HUES48 (cell line): ENCODE measurements at regions not wholly inside any gene's neighbourhood (a gene's known extent, or its start where the extent isn't known, plus 50 kb on each side); places are given as distances from the start of the nearest gene placed in this dataset.
"Not testable (repeated sequence)": the region's sequence is repeated elsewhere in the genome, so short reads cannot be mapped to it uniquely, and the experiment has no call there.

Experiments
- H3K27ac ChIP-seq: one replicate; pipeline ENCODE4 v1.7.0; 2013; ENCODE audit warnings: low read depth, low read length, inconsistent platforms
- H3K27me3 ChIP-seq: 2 replicates; pipeline ENCODE4 v1.6.1; 2013; ENCODE audit warnings: mild to moderate bottlenecking, low read length; ENCODE audit not compliant: control insufficient read depth, insufficient read depth
- H3K36me3 ChIP-seq: 2 replicates; pipeline ENCODE4 v1.6.1; 2013; ENCODE audit warnings: low read length; ENCODE audit not compliant: control insufficient read depth, insufficient read depth
- H3K4me1 ChIP-seq: 2 replicates; pipeline ENCODE4 v1.6.1; 2013; ENCODE audit warnings: mild to moderate bottlenecking, low read length; ENCODE audit not compliant: control insufficient read depth, insufficient read depth
- H3K4me3 ChIP-seq: 2 replicates; pipeline ENCODE4 v1.5.1; 2013; ENCODE audit warnings: mild to moderate bottlenecking, low read depth, low read length
- H3K9ac ChIP-seq: 2 replicates; pipeline ENCODE4 v1.6.1; 2013; ENCODE audit warnings: mild to moderate bottlenecking, low read depth, low read length, moderate library complexity
- H3K9me3 ChIP-seq: 2 replicates; pipeline ENCODE4 v1.6.1; 2013; ENCODE audit warnings: low read length; ENCODE audit not compliant: control insufficient read depth, insufficient read depth

- Histone ChIP-seq H3K36me3 (no peaks in the 10 kb centered on the region), H3K27me3 (peaks cover 37% of the 10 kb centered on the region), H3K4me1 (peaks cover 24% of the 10 kb centered on the region), H3K4me3 (no peak overlapping the region), H3K27ac (no peak overlapping the region), H3K9me3 (no peaks in the 10 kb centered on the region), H3K9ac (no peak overlapping the region)
Measured at GRCh38 chr6:113774127-113774825, 82.9 kb upstream of the MARCKS start.

DNA sequence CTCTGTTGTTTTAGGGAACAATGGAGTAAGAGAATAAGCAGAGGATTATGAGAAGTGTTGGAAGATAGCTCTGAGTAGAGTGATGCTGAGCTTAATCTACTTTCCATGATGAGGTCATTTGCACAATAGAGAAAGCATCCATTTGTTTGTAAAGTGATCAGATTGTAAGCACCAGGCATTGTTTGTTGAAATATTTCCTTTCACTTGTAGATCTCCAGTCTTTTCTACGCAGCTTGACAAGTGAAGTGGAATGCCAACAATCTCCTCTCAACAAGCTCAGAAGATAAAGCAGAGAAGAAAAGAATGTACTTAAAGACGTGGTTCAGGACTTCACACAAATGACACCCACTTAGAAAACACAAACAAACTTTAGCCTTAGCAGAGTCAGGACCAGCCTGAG lies 80.1 kb upstream of the MARCKS start:
- H3K9ac ChIP-seq = no peak overlapping the region
- peak overlapping the region; percentile 83 for H3K27ac ChIP-seq
- H3K4me3 ChIP-seq = peak overlapping the region; percentile 27
- peaks cover 50% of the 10 kb centered on the region for H3K27me3 ChIP-seq
- H3K36me3 ChIP-seq = no peaks in the 10 kb centered on the region
- peaks cover 24% of the 10 kb centered on the region for H3K4me1 ChIP-seq
- no peaks in the 10 kb centered on the region for H3K9me3 ChIP-seq

DNA sequence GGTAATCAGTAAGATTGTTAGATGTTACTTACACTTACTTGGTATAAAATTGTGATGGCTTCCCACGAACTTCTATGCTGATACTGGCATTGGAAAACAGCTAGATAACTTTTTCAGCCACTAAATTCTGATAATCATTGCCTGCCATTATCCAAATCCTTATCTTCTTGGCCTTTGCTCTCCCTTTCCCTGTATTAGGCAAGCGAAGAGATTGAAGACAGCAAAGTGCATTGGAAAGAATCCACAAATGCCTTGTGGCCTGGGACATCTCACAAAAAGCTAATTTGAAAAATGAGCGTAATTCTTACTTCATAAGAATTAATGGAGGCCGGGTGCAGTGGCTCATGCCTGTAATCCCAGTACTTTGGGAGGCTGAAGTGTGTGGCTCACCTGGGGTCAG lies 79.5 kb upstream of the MARCKS start:
- H3K36me3 ChIP-seq = no peaks in the 10 kb centered on the region
- peak overlapping the region; percentile 83 for H3K27ac ChIP-seq
- H3K4me3 ChIP-seq = peak overlapping the region; percentile 27
- H3K27me3 ChIP-seq = peaks cover 50% of the 10 kb centered on the region
- H3K4me1 ChIP-seq = peaks cover 22% of the 10 kb centered on the region
- no peak overlapping the region for H3K9ac ChIP-seq
- no peaks in the 10 kb centered on the region for H3K9me3 ChIP-seq

DNA sequence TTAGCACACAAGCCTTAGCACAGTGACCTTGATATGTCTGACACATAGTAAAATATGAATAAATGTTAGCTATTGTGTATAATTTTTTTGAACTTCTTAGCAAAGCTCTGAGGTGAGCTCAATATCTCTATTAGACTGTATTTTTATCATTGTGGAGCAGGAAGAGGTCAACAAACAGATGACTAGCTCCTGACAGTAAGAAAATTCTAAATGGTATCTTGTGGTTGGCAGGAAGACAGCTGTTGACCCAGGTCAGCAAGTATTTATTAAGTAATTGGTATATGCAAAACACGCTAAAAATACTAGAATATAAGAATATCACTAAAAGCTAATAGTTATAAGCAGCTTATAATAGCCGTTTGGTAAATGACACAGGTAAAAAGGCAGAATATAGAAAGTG lies 77.5 kb upstream of the MARCKS start:
- peaks cover 18% of the 10 kb centered on the region for H3K4me1 ChIP-seq
- no peak overlapping the region for H3K4me3 ChIP-seq
- H3K9ac ChIP-seq = no peak overlapping the region
- H3K36me3 ChIP-seq = no peaks in the 10 kb centered on the region
- H3K9me3 ChIP-seq = no peaks in the 10 kb centered on the region
- peaks cover 49% of the 10 kb centered on the region for H3K27me3 ChIP-seq
- no peak overlapping the region for H3K27ac ChIP-seq

GRCh38 chr6:113782636-113783035 lies 74.5 kb upstream of the MARCKS start:
- Histone ChIP-seq H3K27ac (no peak overlapping the region), H3K36me3 (no peaks in the 10 kb centered on the region), H3K9me3 (no peaks in the 10 kb centered on the region), H3K27me3 (peaks cover 29% of the 10 kb centered on the region), H3K4me1 (peaks cover 7% of the 10 kb centered on the region), H3K4me3 (no peak overlapping the region), H3K9ac (no peak overlapping the region)

- Histone ChIP-seq H3K36me3 (no peaks in the 10 kb centered on the region), H3K9me3 (no peaks in the 10 kb centered on the region), H3K4me3 (no peak overlapping the region), H3K4me1 (no peaks in the 10 kb centered on the region), H3K27me3 (no peaks in the 10 kb centered on the region; the same call in 1 of the 2 replicates), H3K27ac (no peak overlapping the region), H3K9ac (no peak overlapping the region)
Measured at GRCh38 chr6:113786168-113786567, 71.0 kb upstream of the MARCKS start.

DNA sequence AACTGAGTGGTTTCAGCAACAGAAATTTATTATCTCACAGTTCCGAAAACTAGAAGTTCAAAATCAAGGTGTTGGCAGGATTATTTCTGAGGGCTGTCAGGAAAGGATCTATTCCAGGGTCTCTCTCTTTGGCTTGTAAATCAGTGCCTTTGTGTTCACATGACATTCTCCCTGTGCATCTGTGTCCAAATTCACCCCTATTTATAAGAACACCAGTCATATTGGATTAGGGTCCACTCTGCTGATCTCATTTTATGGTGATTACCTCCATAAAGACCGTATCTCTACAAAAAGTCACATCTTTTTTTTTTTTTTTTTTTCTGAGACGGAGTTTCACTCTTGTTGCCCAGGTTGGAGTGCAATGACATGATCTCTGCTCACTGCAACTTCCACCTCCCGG lies 68.6 kb upstream of the MARCKS start:
- Histone ChIP-seq H3K4me3 (no peak overlapping the region), H3K9ac (no peak overlapping the region), H3K27ac (no peak overlapping the region), H3K27me3 (no peaks in the 10 kb centered on the region), H3K36me3 (no peaks in the 10 kb centered on the region), H3K4me1 (no peaks in the 10 kb centered on the region), H3K9me3 (no peaks in the 10 kb centered on the region)

- not testable (repeated sequence) for H3K36me3 ChIP-seq, H3K27me3 ChIP-seq, H3K4me3 ChIP-seq, H3K9me3 ChIP-seq, H3K27ac ChIP-seq, H3K4me1 ChIP-seq, H3K9ac ChIP-seq
Measured at GRCh38 chr6:113791225-113791624, 65.9 kb upstream of the MARCKS start.

DNA sequence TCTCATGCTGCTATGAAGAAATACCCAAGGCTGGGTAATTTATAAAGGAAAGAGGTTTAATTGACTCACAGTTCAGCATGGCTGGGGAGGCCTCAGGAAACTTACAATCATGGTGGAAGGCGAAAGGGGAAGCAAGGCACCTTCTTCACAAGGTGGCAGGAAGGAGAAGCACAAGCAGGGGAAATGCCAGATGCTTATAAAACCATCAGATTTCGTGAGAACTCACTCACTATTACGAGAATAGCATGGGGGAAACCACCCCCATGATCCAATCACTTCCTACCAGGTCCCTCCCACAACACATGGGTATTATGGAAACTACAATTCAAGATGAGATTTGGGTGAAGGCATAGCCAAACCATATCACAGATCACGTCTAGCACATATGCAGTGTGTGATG lies 61.8 kb upstream of the MARCKS start:
- H3K27ac ChIP-seq, H3K9me3 ChIP-seq, H3K4me3 ChIP-seq, H3K27me3 ChIP-seq, H3K36me3 ChIP-seq, H3K9ac ChIP-seq, H3K4me1 ChIP-seq: not testable (repeated sequence)

DNA sequence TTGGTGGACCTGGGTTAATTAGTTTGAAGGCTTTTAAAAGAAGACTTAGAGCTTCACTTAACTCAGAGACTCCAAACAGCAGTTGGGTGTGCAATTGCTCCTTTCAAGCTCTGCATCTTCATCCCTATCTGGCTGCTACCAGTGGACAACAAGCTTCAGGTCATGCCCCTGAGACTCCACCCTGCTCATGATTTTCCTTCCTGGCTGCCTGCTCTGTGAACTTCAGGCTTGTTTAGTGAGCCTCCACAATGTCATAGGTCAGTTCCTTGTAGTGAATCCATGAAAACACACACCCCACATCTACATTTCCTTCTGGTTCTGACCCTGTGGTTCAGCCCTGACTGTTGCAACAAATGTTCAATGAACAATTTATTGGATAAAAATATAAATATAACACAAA lies 61.1 kb upstream of the MARCKS start:
- Histone ChIP-seq H3K4me1 (no peaks in the 10 kb centered on the region), H3K9me3 (no peaks in the 10 kb centered on the region), H3K27me3 (no peaks in the 10 kb centered on the region), H3K27ac (no peak overlapping the region), H3K9ac (no peak overlapping the region), H3K36me3 (no peaks in the 10 kb centered on the region), H3K4me3 (no peak overlapping the region)

GRCh38 chr6:113802779-113803178 lies 54.4 kb upstream of the MARCKS start:
- Histone ChIP-seq H3K4me3 (no peak overlapping the region), H3K9me3 (no peaks in the 10 kb centered on the region), H3K4me1 (no peaks in the 10 kb centered on the region), H3K27me3 (no peaks in the 10 kb centered on the region), H3K27ac (no peak overlapping the region), H3K9ac (no peak overlapping the region), H3K36me3 (no peaks in the 10 kb centered on the region)
